ENCODE measurements at regions not wholly inside any gene's neighbourhood (a gene's known extent, or its start where the extent isn't known, plus 50 kb on each side); places are given as distances from the start of the nearest gene placed in this dataset.

DNA sequence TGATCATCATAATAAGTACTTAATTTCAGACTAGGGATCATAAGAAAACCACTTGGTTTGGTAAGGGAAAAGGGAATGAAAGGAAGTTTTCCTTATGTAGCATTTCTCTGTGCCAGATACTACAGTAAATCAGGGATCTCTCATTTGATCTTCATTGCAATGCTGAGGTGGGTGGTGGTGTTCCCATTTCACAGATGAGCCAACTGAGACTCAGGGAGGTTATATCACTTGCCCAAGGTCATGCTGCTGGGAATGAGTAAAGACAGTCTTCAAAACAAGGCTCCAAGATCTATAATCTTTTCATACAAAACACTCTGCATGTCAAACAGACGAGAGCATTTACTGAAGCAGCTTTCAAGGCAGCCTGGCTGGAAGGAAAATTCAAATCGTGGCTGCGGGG, 124.6 kb downstream of the GP2 start:
- BruUV-seq (replicated peaks), result no TSS peak
- WGBS (ENCODE audit: insufficient coverage, insufficient replicate concordance, low lambda C conversion rate, missing lambda C conversion rate), result 15% methylated on average over 3 of the region's 3 CpGs
- H3K79me2 ChIP-seq (ENCODE audit: control insufficient read depth, insufficient read depth, low read length), result no peaks in the 10 kb centered on the region
- POLR2A ChIA-PET, result no interaction called here
- H3K9ac ChIP-seq (ENCODE audit: control insufficient read depth, insufficient read depth, low read length), result no peak overlapping the region
- no peak for TF ChIP-seq NRF1 (conservative IDR thresholded peaks at IDR 0.05; ENCODE audit: low read depth, low read length)
- H3K27me3 ChIP-seq (replicated peaks in 1 of 2; ENCODE audit: control insufficient read depth in 2 of 2, insufficient read depth in 2 of 2, low read length in 1 of 2), result no peaks in the 10 kb centered on the region
- H3K4me2 ChIP-seq (ENCODE audit: control insufficient read depth, insufficient read depth), result no peak overlapping the region
- RAD21 ChIA-PET (ENCODE audit: unreplicated experiment), result interaction anchor here (0.7 kb wide), 1 partner anchor 92 kb away, joined by 5 read pairs; no protein-coding TSS in a partner anchor
- H3K4me3 ChIP-seq, result no peak overlapping the region
- FAIRE-seq, result no peak
- no peak overlapping the region for H2AFZ ChIP-seq (ENCODE audit: control insufficient read depth, low read depth, low read length)
- no peaks in the 10 kb centered on the region for H3K4me1 ChIP-seq (ENCODE audit: control insufficient read depth, insufficient read depth, low read length)
- CTCF ChIA-PET, result no interaction called here
- in situ Hi-C loops (cut with MboI), result no loop called here
- SMC1A ChIA-PET (ENCODE audit: uncharacterized antibody, unreplicated experiment), result no interaction called here
- H3K27ac ChIP-seq (ENCODE audit: control insufficient read depth, insufficient read depth), result no peak overlapping the region
- no peaks in the 10 kb centered on the region for H3K36me3 ChIP-seq (ENCODE audit: control insufficient read depth in 2 of 2, insufficient read depth in 2 of 2, low read length in 1 of 2)
- no peak for DNase-seq (ENCODE audit: low read depth, low spot score)
- intact Hi-C loops (cut with micrococcal nuclease; ENCODE audit: unreplicated experiment), result no loop called here
- H4K20me1 ChIP-seq (ENCODE audit: control insufficient read depth, insufficient read depth), result no peaks in the 10 kb centered on the region
- no peak for ATAC-seq
- no peaks in the 10 kb centered on the region for H3K9me3 ChIP-seq (replicated peaks; ENCODE audit: control insufficient read depth, insufficient read depth, low read length)

DNA sequence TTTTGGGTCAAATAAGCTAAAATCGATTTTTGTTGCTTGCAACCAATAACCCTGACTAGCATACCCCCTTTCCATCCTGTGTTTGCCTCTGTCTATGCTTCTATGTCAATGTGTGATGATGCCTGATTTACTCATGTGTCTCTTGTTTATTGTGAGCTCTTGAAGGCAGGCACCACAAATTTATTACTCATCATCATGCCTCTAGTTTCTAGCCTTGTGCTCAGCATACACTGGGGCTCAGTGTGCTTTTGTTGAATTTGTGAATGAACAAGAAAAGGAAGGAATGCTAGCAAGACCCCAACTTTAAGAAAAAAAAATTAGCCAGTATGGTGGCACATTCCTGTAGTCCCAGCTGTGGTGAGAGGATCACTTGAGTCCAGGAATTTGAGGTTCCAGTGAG, 119.1 kb upstream of the GPR139 start:
- no TSS peak for BruUV-seq (replicated peaks)
- Histone ChIP-seq H3K27ac (ENCODE audit: control insufficient read depth, insufficient read depth) (no peak overlapping the region), H2AFZ (ENCODE audit: control insufficient read depth, low read depth, low read length) (no peak overlapping the region), H3K27me3 (replicated peaks in 1 of 2; ENCODE audit: control insufficient read depth in 2 of 2, insufficient read depth in 2 of 2, low read length in 1 of 2) (no peaks in the 10 kb centered on the region), H3K79me2 (ENCODE audit: control insufficient read depth, insufficient read depth, low read length) (no peaks in the 10 kb centered on the region), H3K4me2 (ENCODE audit: control insufficient read depth, insufficient read depth) (no peak overlapping the region), H3K9ac (ENCODE audit: control insufficient read depth, insufficient read depth, low read length) (no peak overlapping the region), H3K36me3 (ENCODE audit: control insufficient read depth in 2 of 2, insufficient read depth in 2 of 2, low read length in 1 of 2) (no peaks in the 10 kb centered on the region), H4K20me1 (ENCODE audit: control insufficient read depth, insufficient read depth) (no peaks in the 10 kb centered on the region), H3K9me3 (replicated peaks; ENCODE audit: control insufficient read depth, insufficient read depth, low read length) (no peaks in the 10 kb centered on the region), H3K4me1 (ENCODE audit: control insufficient read depth, insufficient read depth, low read length) (no peaks in the 10 kb centered on the region), H3K4me3 (no peak overlapping the region)
- ChIA-PET SMC1A (ENCODE audit: uncharacterized antibody, unreplicated experiment) (interaction anchor here (0.6 to 0.8 kb wide), 2 partner anchors 19 to 170 kb away, joined by 3 read pairs; no protein-coding TSS in a partner anchor), CTCF (interaction anchor here (1.3 kb wide), 1 partner anchor 19 kb away, joined by 3 read pairs; no protein-coding TSS in a partner anchor), POLR2A (interaction anchor here (0.7 kb wide), 1 partner anchor 78 kb away, joined by 8 read pairs; no protein-coding TSS in a partner anchor), RAD21 (ENCODE audit: unreplicated experiment) (interaction anchor here (0.7 kb wide), 2 partner anchors 18 to 896 kb away, joined by 3 to 4 read pairs; no protein-coding TSS in a partner anchor)
- no peak for ATAC-seq
- intact Hi-C loops (cut with micrococcal nuclease; ENCODE audit: unreplicated experiment), result loop anchor here (5.0 to 10.0 kb wide), 2 partner anchors 50 to 288 kb away; no protein-coding TSS in a partner anchor
- DNase-seq (ENCODE audit: low read depth, low spot score), result no peak
- no peak for FAIRE-seq
- TF ChIP-seq SREBF2 (IDR thresholded peaks at IDR 0.05; ENCODE audit: low read length) (no peak), PML (IDR thresholded peaks at IDR 0.05; ENCODE audit: low read length) (no peak), MTA3 (IDR thresholded peaks at IDR 0.05; ENCODE audit: borderline replicate concordance, low read length) (no peak)
- TF ChIP-seq, protein P1, sequence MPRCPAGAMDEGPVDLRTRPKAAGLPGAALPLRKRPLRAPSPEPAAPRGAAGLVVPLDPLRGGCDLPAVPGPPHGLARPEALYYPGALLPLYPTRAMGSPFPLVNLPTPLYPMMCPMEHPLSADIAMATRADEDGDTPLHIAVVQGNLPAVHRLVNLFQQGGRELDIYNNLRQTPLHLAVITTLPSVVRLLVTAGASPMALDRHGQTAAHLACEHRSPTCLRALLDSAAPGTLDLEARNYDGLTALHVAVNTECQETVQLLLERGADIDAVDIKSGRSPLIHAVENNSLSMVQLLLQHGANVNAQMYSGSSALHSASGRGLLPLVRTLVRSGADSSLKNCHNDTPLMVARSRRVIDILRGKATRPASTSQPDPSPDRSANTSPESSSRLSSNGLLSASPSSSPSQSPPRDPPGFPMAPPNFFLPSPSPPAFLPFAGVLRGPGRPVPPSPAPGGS (IDR thresholded peaks at IDR 0.05; ENCODE audit: borderline replicate concordance, insufficient read depth, low read depth, low read length, poor library complexity, severe bottlenecking), result no peak
- WGBS (ENCODE audit: insufficient coverage, insufficient replicate concordance, low lambda C conversion rate, missing lambda C conversion rate), result 0% methylated on average over 1 of the region's 1 CpG
- in situ Hi-C loops (cut with MboI), result no loop called here

Measured in GM12878 (cell line).